WTC11 (cell line): ENCODE measurements at regions not wholly inside any gene's neighbourhood (a gene's known extent, or its start where the extent isn't known, plus 50 kb on each side); places are given as distances from the start of the nearest gene placed in this dataset.

ENCODE experiments used
- ATAC-seq: fragments of 200-7000 bp; cut with Tn5 transposase; 2 replicates; pipeline ENCODE4 v1.10.0; 2021; ENCODE audit warnings: mild to moderate bottlenecking, moderate library complexity
- CTCF ChIA-PET: fragments of 300-600 bp; sonication (Branson Sonifier 250); formaldehyde crosslinking; loops from one replicate; lab custom pipeline; 2021; ENCODE audit warnings: antibody characterized with exemption; lab: Charles Lee
- POLR2A ChIA-PET: fragments of 350-600 bp; sonication (Branson Sonifier 250); formaldehyde crosslinking; loops from one replicate; lab custom pipeline; 2021; ENCODE audit warnings: antibody characterized with exemption; lab: Charles Lee
- DNase-seq: peaks from one replicate; pipeline ENCODE4 v3.0.0; 2021; ENCODE audit warnings: low spot score
- H3K27ac Mint-ChIP-seq: 2 replicates; pipeline ENCODE4 v1.8.0; 2021; ENCODE audit warnings: mixed read lengths
- H3K27me3 Mint-ChIP-seq: 2 replicates; pipeline ENCODE4 v1.8.0; 2021; ENCODE audit warnings: low read depth, mild to moderate bottlenecking, moderate library complexity, mixed read lengths
- H3K36me3 Mint-ChIP-seq: 2 replicates; pipeline ENCODE4 v1.8.0; 2021; ENCODE audit warnings: mixed read lengths
- H3K4me1 Mint-ChIP-seq: 2 replicates; pipeline ENCODE4 v1.8.0; 2022; ENCODE audit warnings: mixed read lengths
- H3K4me3 Mint-ChIP-seq: 2 replicates; pipeline ENCODE4 v1.8.0; 2021; ENCODE audit warnings: mild to moderate bottlenecking, moderate library complexity, mixed read lengths
- H3K9me3 Mint-ChIP-seq: 2 replicates; pipeline ENCODE4 v1.8.0; 2021; ENCODE audit warnings: mixed read lengths
- AFF4 ChIP-seq: sonication (generic); formaldehyde crosslinking; IDR thresholded peaks from 2 replicates; pipeline ENCODE4 v1.8.1; 2023; ENCODE audit warnings: mild to moderate bottlenecking, missing genetic modification reagents, borderline replicate concordance
- ARID4B ChIP-seq: sonication (generic); formaldehyde crosslinking; IDR thresholded peaks from 2 replicates; pipeline ENCODE4 v1.8.0; 2023; ENCODE audit warnings: missing genetic modification reagents, mild to moderate bottlenecking, borderline replicate concordance
- CTCF ChIP-seq: fragments of 200-600 bp; IDR thresholded peaks from 2 replicates; pipeline ENCODE4 v1.8.0; 2022; ENCODE audit warnings: antibody characterized with exemption
- JUN ChIP-seq: sonication (generic); formaldehyde crosslinking; IDR thresholded peaks from 2 replicates; pipeline ENCODE4 v1.8.0; 2023; ENCODE audit warnings: mild to moderate bottlenecking, missing genetic modification reagents
- MAX ChIP-seq: sonication (generic); formaldehyde crosslinking; IDR thresholded peaks from 2 replicates; pipeline ENCODE4 v1.8.0; 2022; ENCODE audit warnings: mild to moderate bottlenecking, missing genetic modification reagents
- NFE2L1 ChIP-seq: sonication (generic); formaldehyde crosslinking; IDR thresholded peaks from 2 replicates; pipeline ENCODE4 v1.8.1; 2023; ENCODE audit warnings: missing genetic modification reagents
- PRDM15 ChIP-seq: sonication (generic); formaldehyde crosslinking; IDR thresholded peaks from 2 replicates; pipeline ENCODE4 v1.8.0; 2022; ENCODE audit warnings: missing genetic modification reagents
- PRRX2 ChIP-seq: fragments of 250-450 bp; sonication (Bioruptor Pico); IDR thresholded peaks from 2 replicates; pipeline ENCODE4 v1.8.0; 2021; ENCODE audit warnings: mild to moderate bottlenecking
- SMAD3 ChIP-seq: sonication (generic); formaldehyde crosslinking; IDR thresholded peaks from 2 replicates; pipeline ENCODE4 v1.8.0; 2022; ENCODE audit warnings: missing genetic modification reagents, mild to moderate bottlenecking, borderline replicate concordance
- TEAD4 ChIP-seq: sonication (generic); formaldehyde crosslinking; IDR thresholded peaks from 2 replicates; pipeline ENCODE4 v1.8.0; 2022; ENCODE audit warnings: mild to moderate bottlenecking, missing genetic modification reagents
- TP53 ChIP-seq: sonication (generic); formaldehyde crosslinking; IDR thresholded peaks from 2 replicates; pipeline ENCODE4 v1.8.1; 2023; ENCODE audit warnings: mild to moderate bottlenecking, missing genetic modification reagents
- ZBTB21 ChIP-seq: sonication (generic); formaldehyde crosslinking; IDR thresholded peaks from 2 replicates; pipeline ENCODE4 v1.8.1; 2023; ENCODE audit warnings: mild to moderate bottlenecking, missing genetic modification reagents, borderline replicate concordance
- ZBTB43 ChIP-seq: sonication (generic); formaldehyde crosslinking; IDR thresholded peaks from 2 replicates; pipeline ENCODE4 v1.8.1; 2023; ENCODE audit warnings: mild to moderate bottlenecking, missing genetic modification reagents
- ZNF263 ChIP-seq: sonication (generic); formaldehyde crosslinking; IDR thresholded peaks from 2 replicates; pipeline ENCODE4 v1.8.1; 2022; ENCODE audit warnings: low read depth, mild to moderate bottlenecking, moderate library complexity, missing genetic modification reagents
- ZNF396 ChIP-seq: fragments of 250-450 bp; sonication (Bioruptor Pico); IDR thresholded peaks from 2 replicates; pipeline ENCODE4 v1.8.0; 2021; ENCODE audit warnings: mild to moderate bottlenecking, moderate library complexity, borderline replicate concordance

GRCh38 chr4:134345244-134345643 is 143.7 kb upstream of the PABPC4L start (continued):
- no peak for TF ChIP-seq ZBTB43 (CRISPR knock-in tag)
- no peak for TF ChIP-seq SMAD3 (CRISPR knock-in tag)
- TF ChIP-seq ZBTB21 (CRISPR knock-in tag): no peak
- TF ChIP-seq, all 79 proteins: peak for 0

- no peak overlapping the region for H3K27ac Mint-ChIP-seq
- TF ChIP-seq ZNF396 (CRISPR knock-in tag): no peak
- no peak for TF ChIP-seq AFF4
- no peak for TF ChIP-seq PRDM15 (CRISPR knock-in tag)
- no peak for TF ChIP-seq MAX
- TF ChIP-seq ZNF263 (CRISPR knock-in tag): no peak
- no peak for TF ChIP-seq PRRX2 (CRISPR knock-in tag)
- TF ChIP-seq JUN (CRISPR knock-in tag): no peak
- TF ChIP-seq NFE2L1 (CRISPR knock-in tag): no peak
- no peak for TF ChIP-seq CTCF
- TF ChIP-seq ARID4B (CRISPR knock-in tag): no peak
- TF ChIP-seq TEAD4 (CRISPR knock-in tag): no peak
- TF ChIP-seq TP53 (CRISPR knock-in tag): no peak
- TF ChIP-seq, all 79 proteins: peak for 0
- ChIA-PET CTCF (no interaction called here), POLR2A (no interaction called here)
- H3K9me3 Mint-ChIP-seq: no peaks in the 10 kb centered on the region
- no peaks in the 10 kb centered on the region for H3K4me1 Mint-ChIP-seq
- H3K27me3 Mint-ChIP-seq: no peaks in the 10 kb centered on the region
- ATAC-seq (no peak), DNase-seq (no peak)
- H3K4me3 Mint-ChIP-seq: no peak overlapping the region
- H3K36me3 Mint-ChIP-seq: no peaks in the 10 kb centered on the region
Observed at GRCh38 chr4:134343656-134344055, 142.1 kb upstream of the PABPC4L start.
